Esophagus squamous epithelium (tissue), 5 donors: ENCODE measurements at regions not wholly inside any gene's neighbourhood (a gene's known extent, or its start where the extent isn't known, plus 50 kb on each side); places are given as distances from the start of the nearest gene placed in this dataset.
"Not testable (repeated sequence)": the region's sequence is repeated elsewhere in the genome, so short reads cannot be mapped to it uniquely, and the experiment has no call there.

Experiments
- DNase-seq: peaks from one replicate; lab custom pipeline; 2025; lab: John Stamatoyannopoulos, UW
- H3K27ac ChIP-seq, 4 donors: fragments of 200-600 bp; sonication (generic); one replicate each; pipeline ENCODE4 v1.5.1; 2016 to 2019; ENCODE audit warnings: mild to moderate bottlenecking in 1 of 4
- H3K27me3 ChIP-seq, 4 donors: fragments of 200-600 bp; sonication (generic); 1 replicate in 3 of 4; 2 replicates in 1 of 4; pipeline versions ENCODE4 v1.5.1 to v1.6.0; 2017 to 2021; ENCODE audit warnings: antibody characterized with exemption in 1 of 4
- H3K36me3 ChIP-seq, 3 donors: fragments of 200-600 bp; sonication (generic); one replicate each; pipeline ENCODE4 v1.5.1; 2016 to 2019
- H3K4me1 ChIP-seq, 3 donors: fragments of 200-600 bp; sonication (generic); one replicate each; pipeline ENCODE4 v1.5.1; 2017 to 2019
- H3K4me3 ChIP-seq, 4 donors: fragments of 200-600 bp; sonication (generic); 1 replicate in 3 of 4; 2 replicates in 1 of 4; pipeline ENCODE4 v1.5.1; 2016 to 2019; ENCODE audit warnings: mild to moderate bottlenecking in 2 of 4, moderate library complexity in 1 of 4
- H3K9me3 ChIP-seq, 3 donors: fragments of 200-600 bp; sonication (generic); one replicate each; pipeline ENCODE4 v1.5.1; 2016 to 2019
- POLR2A ChIP-seq, 4 donors: fragments of 450-650 bp; IDR thresholded peaks; one replicate each; pipeline ENCODE4 v1.6.1; 2017; ENCODE audit warnings: antibody characterized with exemption in 4 of 4, mild to moderate bottlenecking in 4 of 4, moderate library complexity in 3 of 4
- WGBS, 2 donors: methylation state at CpG; one replicate each; pipeline ENCODE4 v1.1.5; 2018; 5-methylcytosine and 5-hydroxymethylcytosine counted together
- intact Hi-C: fragments of 100-400 bp; cut with DNase I; formaldehyde crosslinking; loops from one replicate; pipeline ENCODE4 v1.15.0; 2022
- TF ChIP-seq, protein P1 (sequence below), 6 experiments: fragments of 450-650 bp in 4 of 6; fragments of 200-600 bp in 2 of 6; sonication (generic) in 2 of 6; IDR thresholded peaks; one replicate each; pipeline ENCODE4 v1.5.1; 2016 to 2019; ENCODE audit warnings: antibody characterized with exemption in 6 of 6, mild to moderate bottlenecking in 4 of 6, moderate library complexity in 4 of 6
- donor health status: DM: yes; HTN: yes; CAD: no.

DNA sequence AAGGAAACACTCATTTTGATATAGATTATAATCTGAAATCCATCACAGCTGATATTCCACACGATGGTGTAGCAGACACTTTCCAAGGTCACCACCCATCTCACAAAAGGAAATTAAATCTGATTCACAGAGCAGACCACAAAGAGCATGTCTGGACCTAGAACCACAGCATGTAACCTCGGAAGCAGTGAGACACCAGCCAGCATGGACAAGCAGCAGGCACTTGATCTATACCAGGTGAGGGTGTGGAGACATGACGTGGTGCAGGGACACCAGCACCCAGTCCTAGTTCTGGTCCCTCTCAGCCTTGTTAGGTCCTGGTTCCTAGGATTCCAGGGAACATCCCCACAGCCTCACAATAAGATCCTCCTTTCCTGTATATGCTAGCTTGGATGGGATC, 81.9 kb upstream of the FBXO28 start:
- H3K4me3 ChIP-seq, intact Hi-C loops, DNase-seq, H3K27ac ChIP-seq, H3K36me3 ChIP-seq, H3K27me3 ChIP-seq, H3K9me3 ChIP-seq, H3K4me1 ChIP-seq: not testable (repeated sequence)
- WGBS, 2 donors, result 60% methylated on average over 1 of the region's 3 CpGs; no CpG with 5 or more reads in 1 of the 2 donors

DNA sequence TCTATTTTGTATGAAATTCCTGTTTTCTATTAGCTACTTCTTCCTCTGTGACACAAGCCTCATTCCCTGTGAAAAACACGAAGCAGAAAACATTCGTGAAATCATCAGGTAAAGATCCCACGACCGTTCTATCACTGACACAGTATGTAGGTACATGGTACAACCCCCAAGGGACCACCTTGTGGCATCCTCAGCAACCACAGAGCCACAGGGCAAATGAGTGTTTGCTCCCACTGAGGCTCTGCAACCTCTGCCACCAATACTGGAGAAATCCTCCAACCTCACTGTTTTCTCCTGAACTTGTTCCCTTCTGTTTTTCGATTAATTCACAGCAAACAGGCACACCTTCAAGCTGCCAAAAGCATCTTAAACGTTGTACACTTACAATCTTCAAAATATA, 83.7 kb upstream of the FBXO28 start:
- WGBS, 2 donors, result 40 to 69% methylated on average over 2 to 6 of the region's 6 CpGs
- H3K27me3 ChIP-seq, intact Hi-C loops, H3K4me3 ChIP-seq, H3K4me1 ChIP-seq, DNase-seq, H3K9me3 ChIP-seq, H3K36me3 ChIP-seq, H3K27ac ChIP-seq: not testable (repeated sequence)

- H3K27me3 ChIP-seq, H3K27ac ChIP-seq, H3K4me3 ChIP-seq, DNase-seq, H3K36me3 ChIP-seq, intact Hi-C loops, H3K9me3 ChIP-seq, H3K4me1 ChIP-seq: not testable (repeated sequence)
- WGBS, 2 donors, result 77% methylated on average over 3 to 5 of the region's 5 CpGs
Measured at GRCh38 chr1:224029286-224030025, 84.5 kb upstream of the FBXO28 start.

- H3K36me3 ChIP-seq, H3K4me1 ChIP-seq, H3K27me3 ChIP-seq, DNase-seq, intact Hi-C loops, H3K9me3 ChIP-seq, H3K27ac ChIP-seq, H3K4me3 ChIP-seq: not testable (repeated sequence)
- 60 to 94% methylated on average over 1 to 2 of the region's 3 CpGs for WGBS, 2 donors
Measured at GRCh38 chr1:224028802-224029201, 85.1 kb upstream of the FBXO28 start.

DNA sequence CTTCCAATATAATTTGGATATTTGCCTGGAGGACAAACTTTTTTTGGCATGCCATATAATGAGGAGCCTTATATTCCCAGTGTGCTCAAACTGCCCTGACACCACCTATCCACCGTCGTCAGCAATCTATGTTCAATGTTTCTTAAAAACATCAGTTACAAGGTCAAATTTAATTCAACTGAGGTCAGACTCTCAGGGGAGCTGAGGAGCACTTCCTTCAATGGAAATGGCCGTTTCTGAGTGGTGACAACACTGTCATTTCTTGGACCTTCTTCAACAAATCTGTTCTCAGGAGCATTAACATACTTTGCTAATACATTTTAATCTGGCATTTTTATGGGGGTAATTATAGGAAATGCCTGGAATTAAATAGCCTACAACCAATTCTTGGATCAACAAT, 90.8 kb upstream of the FBXO28 start:
- H3K4me3 ChIP-seq, H3K27ac ChIP-seq, H3K4me1 ChIP-seq, H3K36me3 ChIP-seq, intact Hi-C loops, DNase-seq, H3K9me3 ChIP-seq, H3K27me3 ChIP-seq: not testable (repeated sequence)
- WGBS, 2 donors, result 56 to 69% methylated on average over 3 of the region's 3 CpGs

DNA sequence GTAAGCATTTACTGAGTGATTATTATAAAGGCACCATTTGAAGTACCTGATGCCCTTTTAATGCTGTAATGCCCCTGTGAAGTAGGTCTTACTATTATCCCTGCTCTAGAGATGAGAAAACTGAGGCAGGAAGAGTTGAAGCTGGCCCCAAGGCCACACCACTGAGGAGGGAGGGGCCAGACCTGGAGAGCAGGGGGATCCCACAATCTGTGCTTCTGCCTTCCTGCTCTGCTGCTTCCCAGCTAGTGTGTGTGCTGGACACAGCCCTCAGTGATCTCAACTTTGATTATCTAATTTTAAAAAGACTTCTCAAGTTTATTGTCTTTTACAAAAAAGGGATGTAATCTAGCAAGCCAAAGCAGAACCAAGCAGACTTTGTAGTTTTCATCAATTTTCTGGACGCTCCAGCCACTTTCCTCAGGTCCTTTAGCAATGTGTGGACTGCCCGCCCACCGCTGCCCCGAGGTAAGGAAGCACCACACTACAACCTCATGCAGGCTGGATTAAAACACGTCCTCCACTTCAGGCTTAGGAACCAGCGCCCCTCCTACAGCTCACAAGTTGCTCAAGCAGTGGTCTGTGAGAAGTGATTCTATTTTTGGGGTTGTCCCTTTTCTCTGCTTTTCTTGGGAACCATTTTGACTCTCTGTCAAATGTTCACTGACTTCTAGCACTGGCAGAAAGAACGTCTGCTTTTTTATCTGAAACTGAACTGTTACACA, 91.5 kb upstream of the FBXO28 start:
- H3K4me3 ChIP-seq, H3K27me3 ChIP-seq, H3K27ac ChIP-seq, H3K36me3 ChIP-seq, H3K9me3 ChIP-seq, intact Hi-C loops, DNase-seq, H3K4me1 ChIP-seq: not testable (repeated sequence)
- WGBS, 2 donors, result 83 to 85% methylated on average over 2 to 3 of the region's 7 CpGs

- H3K9me3 ChIP-seq, DNase-seq, H3K4me1 ChIP-seq, H3K27ac ChIP-seq, H3K36me3 ChIP-seq, H3K4me3 ChIP-seq, intact Hi-C loops, H3K27me3 ChIP-seq: not testable (repeated sequence)
- WGBS, 2 donors, result 80 to 93% methylated on average over 2 to 3 of the region's 3 CpGs
Measured at GRCh38 chr1:224019866-224020265, 94.0 kb upstream of the FBXO28 start.

DNA sequence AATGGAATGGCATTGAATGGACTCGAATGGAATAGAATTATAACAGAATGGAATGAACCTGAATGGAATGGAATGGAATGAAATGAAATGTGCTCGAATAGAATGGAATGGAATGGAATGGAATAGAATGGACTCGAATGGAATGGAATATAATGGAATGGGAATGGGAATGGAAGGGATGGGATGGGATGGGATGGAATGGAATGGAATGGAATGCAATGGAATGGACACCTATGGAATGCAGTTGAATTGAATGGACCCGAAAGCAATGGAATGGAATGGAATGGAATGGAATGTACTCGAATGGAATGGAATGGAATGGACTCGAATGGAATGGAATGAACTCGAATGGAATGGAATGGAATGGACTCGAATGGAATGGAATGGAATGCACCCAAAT, 98.1 kb upstream of the FBXO28 start:
- DNase-seq, H3K27ac ChIP-seq, H3K4me1 ChIP-seq, intact Hi-C loops, H3K36me3 ChIP-seq, H3K4me3 ChIP-seq, H3K27me3 ChIP-seq: not testable (repeated sequence)
- H3K9me3 ChIP-seq, result peaks cover 0 to 17% (median 3%) of the 10 kb centered on the region in 3 donors
- WGBS, 2 donors, result 93 to 96% methylated on average over 8 of the region's 8 CpGs

GRCh38 chr1:224014330-224014649, 99.6 kb upstream of the FBXO28 start:
- H3K9me3 ChIP-seq, result peaks cover 0 to 17% (median 3%) of the 10 kb centered on the region in 3 donors
- WGBS, 2 donors, result 82 to 83% methylated on average over 7 of the region's 7 CpGs
- no peak for TF ChIP-seq POLR2A (IDR thresholded peaks at IDR 0.05)
- TF ChIP-seq, protein P1, sequence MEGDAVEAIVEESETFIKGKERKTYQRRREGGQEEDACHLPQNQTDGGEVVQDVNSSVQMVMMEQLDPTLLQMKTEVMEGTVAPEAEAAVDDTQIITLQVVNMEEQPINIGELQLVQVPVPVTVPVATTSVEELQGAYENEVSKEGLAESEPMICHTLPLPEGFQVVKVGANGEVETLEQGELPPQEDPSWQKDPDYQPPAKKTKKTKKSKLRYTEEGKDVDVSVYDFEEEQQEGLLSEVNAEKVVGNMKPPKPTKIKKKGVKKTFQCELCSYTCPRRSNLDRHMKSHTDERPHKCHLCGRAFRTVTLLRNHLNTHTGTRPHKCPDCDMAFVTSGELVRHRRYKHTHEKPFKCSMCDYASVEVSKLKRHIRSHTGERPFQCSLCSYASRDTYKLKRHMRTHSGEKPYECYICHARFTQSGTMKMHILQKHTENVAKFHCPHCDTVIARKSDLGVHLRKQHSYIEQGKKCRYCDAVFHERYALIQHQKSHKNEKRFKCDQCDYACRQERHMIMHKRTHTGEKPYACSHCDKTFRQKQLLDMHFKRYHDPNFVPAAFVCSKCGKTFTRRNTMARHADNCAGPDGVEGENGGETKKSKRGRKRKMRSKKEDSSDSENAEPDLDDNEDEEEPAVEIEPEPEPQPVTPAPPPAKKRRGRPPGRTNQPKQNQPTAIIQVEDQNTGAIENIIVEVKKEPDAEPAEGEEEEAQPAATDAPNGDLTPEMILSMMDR (IDR thresholded peaks at IDR 0.05), result no peak
- H3K27ac ChIP-seq, result no peak overlapping the region
- H3K4me1 ChIP-seq, result no peaks in the 10 kb centered on the region
- no peaks in the 10 kb centered on the region for H3K36me3 ChIP-seq
- no peaks in the 10 kb centered on the region for H3K27me3 ChIP-seq
- no peak for DNase-seq
- intact Hi-C loops, result no loop called here
- H3K4me3 ChIP-seq, result no peak overlapping the region

DNA sequence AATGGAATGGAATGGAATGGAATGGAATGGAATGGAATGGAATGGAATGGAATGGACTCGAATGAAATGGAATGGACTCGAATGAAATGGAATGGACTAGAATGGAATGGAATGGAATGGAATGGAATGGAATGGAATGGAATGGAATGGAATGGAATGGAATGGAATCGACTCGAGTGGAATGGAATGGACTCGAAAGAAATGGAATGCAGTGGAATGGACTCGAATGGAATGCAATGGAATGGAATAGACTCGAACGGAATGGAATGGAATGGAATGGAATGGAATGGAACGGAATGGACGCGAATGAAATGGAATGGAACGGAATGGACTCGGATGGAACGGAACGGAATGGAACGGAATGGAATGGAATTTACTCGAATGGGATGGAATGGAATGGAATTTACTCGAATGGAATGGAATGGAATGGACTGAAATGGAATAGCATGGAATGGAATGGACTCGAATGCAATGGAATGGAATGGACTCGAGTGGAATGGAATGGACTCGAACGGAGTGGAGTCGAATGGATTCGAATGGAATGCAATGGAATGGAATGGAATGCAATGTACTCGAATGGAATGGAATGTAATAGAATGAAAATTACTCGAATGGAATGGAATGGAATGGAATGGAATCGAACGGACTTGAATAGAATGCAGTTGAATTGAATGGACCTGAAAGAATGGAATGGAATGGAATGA, 100.1 kb upstream of the FBXO28 start:
- 80 to 85% methylated on average over 28 of the region's 28 CpGs for WGBS, 2 donors
- H3K4me1 ChIP-seq, DNase-seq, H3K36me3 ChIP-seq, intact Hi-C loops, H3K27me3 ChIP-seq, H3K27ac ChIP-seq, H3K4me3 ChIP-seq: not testable (repeated sequence)
- peaks cover 0 to 17% (median 3%) of the 10 kb centered on the region in 3 donors for H3K9me3 ChIP-seq

DNA sequence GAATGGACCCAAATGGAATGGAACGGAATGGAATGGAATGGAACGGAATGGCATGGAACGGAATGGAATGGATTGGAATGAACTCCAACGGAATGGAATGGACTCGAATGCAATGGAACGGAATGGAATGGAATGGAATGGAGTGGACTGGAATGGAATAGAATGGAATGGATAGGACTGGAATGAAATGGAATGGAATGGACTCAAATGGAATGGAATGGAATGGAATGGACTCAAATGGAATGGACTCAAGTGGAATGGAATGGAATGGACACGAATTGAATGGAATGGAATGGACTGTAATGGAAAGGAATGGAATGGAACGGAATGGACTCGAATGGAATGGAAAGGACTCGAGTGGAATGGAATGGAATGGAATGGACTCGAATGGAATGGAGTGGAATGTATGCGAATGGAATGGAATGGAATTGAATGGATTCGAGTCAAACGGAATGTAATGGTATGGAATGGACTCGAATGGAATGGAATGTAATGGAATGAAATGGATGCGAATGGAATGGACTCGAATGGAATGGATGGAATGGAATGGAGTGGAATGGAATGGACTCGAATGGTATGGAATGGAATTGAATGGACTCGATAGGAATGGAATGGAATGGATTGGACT, 101.0 kb upstream of the FBXO28 start:
- H3K4me3 ChIP-seq, DNase-seq, H3K36me3 ChIP-seq, H3K4me1 ChIP-seq, H3K27me3 ChIP-seq, H3K27ac ChIP-seq, intact Hi-C loops: not testable (repeated sequence)
- whole genome bisulfite sequencing, 2 donors, result 87 to 91% methylated on average over 19 of the region's 19 CpGs
- H3K9me3 ChIP-seq, result peaks cover 0 to 17% (median 3%) of the 10 kb centered on the region in 3 donors
